Activated CD4-positive, alpha-beta T cell treated with anti-CD3 and anti-CD28 coated beads for 36 hours (primary cell): ENCODE measurements at regions not wholly inside any gene's neighbourhood (a gene's known extent, or its start where the extent isn't known, plus 50 kb on each side); places are given as distances from the start of the nearest gene placed in this dataset.
A peak's percentile ranks its signal among the peaks of the same experiment; 100 is the strongest.

Source experiments
- ATAC-seq: fragments of 200-7000 bp; cut with Tn5 transposase; one replicate; pipeline ENCODE4 v1.10.0; 2021; ENCODE audit warnings: mild to moderate bottlenecking, moderate library complexity
- CTCF ChIA-PET: fragments of 350-600 bp; sonication (Branson Sonifier 250); formaldehyde crosslinking; loops from one replicate; lab custom pipeline; 2021; ENCODE audit warnings: antibody characterized with exemption; lab: Charles Lee
- POLR2A ChIA-PET: fragments of 350-600 bp; sonication (Branson Sonifier 250); formaldehyde crosslinking; loops from one replicate; lab custom pipeline; 2021; ENCODE audit warnings: antibody characterized with exemption, inconsistent platforms; lab: Charles Lee
- DNase-seq: peaks from one replicate; pipeline ENCODE4 v3.0.0-alpha.2; 2020
- H3K27ac Mint-ChIP-seq: one replicate; pipeline ENCODE4 v1.8.0; 2021; ENCODE audit warnings: mixed read lengths
- H3K27me3 Mint-ChIP-seq: one replicate; pipeline ENCODE4 v1.8.0; 2021; ENCODE audit warnings: mixed read lengths
- H3K36me3 Mint-ChIP-seq: one replicate; pipeline ENCODE4 v1.8.0; 2021; ENCODE audit warnings: low read depth, mixed read lengths
- H3K4me1 Mint-ChIP-seq: one replicate; pipeline ENCODE4 v1.8.0; 2021; ENCODE audit warnings: mixed read lengths
- H3K4me3 Mint-ChIP-seq: one replicate; pipeline ENCODE4 v1.8.0; 2021; ENCODE audit warnings: mild to moderate bottlenecking, moderate library complexity, mixed read lengths
- H3K9me3 Mint-ChIP-seq: one replicate; pipeline ENCODE4 v1.8.0; 2021; ENCODE audit warnings: low read depth, mixed read lengths
- intact Hi-C, 2 experiments: fragments of 100-400 bp; cut with DNase I in 1 of 2; cut with micrococcal nuclease in 1 of 2; formaldehyde crosslinking; loops; one replicate each; pipeline versions ENCODE4 v1.14.2 to v1.15.1; 2022 to 2024; cut with DNase I, micrococcal nuclease

GRCh38 chr3:68210635-68211034, 556.2 kb upstream of the SUCLG2 start:
- Mint-ChIP-seq H3K27me3 (no peaks in the 10 kb centered on the region), H3K4me1 (no peaks in the 10 kb centered on the region), H3K27ac (no peak overlapping the region), H3K4me3 (no peak overlapping the region), H3K9me3 (no peaks in the 10 kb centered on the region), H3K36me3 (no peaks in the 10 kb centered on the region)
- intact Hi-C loops: no loop called here
- DNase-seq (no peak), ATAC-seq (no peak)
- POLR2A ChIA-PET: no interaction called here
- CTCF ChIA-PET: no interaction called here

GRCh38 chr3:68207327-68207726, 552.9 kb upstream of the SUCLG2 start:
- DNase-seq (no peak), ATAC-seq (peak; percentile 26)
- intact Hi-C loops: no loop called here
- H3K9me3 Mint-ChIP-seq: peaks cover 11% of the 10 kb centered on the region
- POLR2A ChIA-PET: no interaction called here
- no peak overlapping the region for H3K27ac Mint-ChIP-seq
- H3K27me3 Mint-ChIP-seq: no peaks in the 10 kb centered on the region
- no peaks in the 10 kb centered on the region for H3K4me1 Mint-ChIP-seq
- H3K4me3 Mint-ChIP-seq: no peak overlapping the region
- CTCF ChIA-PET: no interaction called here
- peaks cover 8% of the 10 kb centered on the region for H3K36me3 Mint-ChIP-seq

- Mint-ChIP-seq H3K27me3 (no peaks in the 10 kb centered on the region), H3K4me3 (no peak overlapping the region), H3K9me3 (peaks cover 11% of the 10 kb centered on the region), H3K36me3 (peaks cover 8% of the 10 kb centered on the region), H3K27ac (no peak overlapping the region), H3K4me1 (no peaks in the 10 kb centered on the region)
- intact Hi-C loops: no loop called here
- POLR2A ChIA-PET: no interaction called here
- DNase-seq (no peak), ATAC-seq (peak; percentile 44)
- CTCF ChIA-PET: no interaction called here
Measured at GRCh38 chr3:68206524-68207117, 552.2 kb upstream of the SUCLG2 start.

GRCh38 chr3:68186733-68187132, 532.3 kb upstream of the SUCLG2 start:
- no peak overlapping the region for H3K4me3 Mint-ChIP-seq
- no peaks in the 10 kb centered on the region for H3K4me1 Mint-ChIP-seq
- DNase-seq (no peak), ATAC-seq (no peak)
- no peaks in the 10 kb centered on the region for H3K36me3 Mint-ChIP-seq
- H3K27me3 Mint-ChIP-seq: no peaks in the 10 kb centered on the region
- POLR2A ChIA-PET: no interaction called here
- CTCF ChIA-PET: no interaction called here
- intact Hi-C loops: no loop called here
- no peak overlapping the region for H3K27ac Mint-ChIP-seq
- H3K9me3 Mint-ChIP-seq: peaks cover 3% of the 10 kb centered on the region

- DNase-seq: no peak
- ATAC-seq: no peak
- no peaks in the 10 kb centered on the region for H3K27me3 Mint-ChIP-seq
- ChIA-PET POLR2A (no interaction called here), CTCF (interaction anchor here (0.7 kb wide), 2 partner anchors 11 to 13 kb away, joined by 4 read pairs; no protein-coding TSS in a partner anchor)
- intact Hi-C loops: no loop called here
- H3K27ac Mint-ChIP-seq: no peak overlapping the region
- no peaks in the 10 kb centered on the region for H3K4me1 Mint-ChIP-seq
- H3K36me3 Mint-ChIP-seq: peaks cover 13% of the 10 kb centered on the region
- H3K9me3 Mint-ChIP-seq: peaks cover 23% of the 10 kb centered on the region
- no peak overlapping the region for H3K4me3 Mint-ChIP-seq
Measured at GRCh38 chr3:68176600-68176999, 522.2 kb upstream of the SUCLG2 start.

GRCh38 chr3:68173012-68173634, 518.7 kb upstream of the SUCLG2 start:
- Mint-ChIP-seq H3K27ac (no peak overlapping the region), H3K27me3 (no peaks in the 10 kb centered on the region), H3K36me3 (peaks cover 15% of the 10 kb centered on the region), H3K4me1 (no peaks in the 10 kb centered on the region), H3K9me3 (peaks cover 42% of the 10 kb centered on the region), H3K4me3 (no peak overlapping the region)
- CTCF ChIA-PET: no interaction called here
- POLR2A ChIA-PET: no interaction called here
- intact Hi-C loops: no loop called here
- DNase-seq (no peak), ATAC-seq (no peak)

GRCh38 chr3:68172039-68172438, 517.6 kb upstream of the SUCLG2 start:
- no peak overlapping the region for H3K27ac Mint-ChIP-seq
- ATAC-seq (no peak), DNase-seq (no peak)
- H3K27me3 Mint-ChIP-seq: no peaks in the 10 kb centered on the region
- peaks cover 15% of the 10 kb centered on the region for H3K36me3 Mint-ChIP-seq
- intact Hi-C loops: no loop called here
- H3K4me3 Mint-ChIP-seq: no peak overlapping the region
- ChIA-PET CTCF (no interaction called here), POLR2A (no interaction called here)
- H3K4me1 Mint-ChIP-seq: no peaks in the 10 kb centered on the region
- H3K9me3 Mint-ChIP-seq: peaks cover 42% of the 10 kb centered on the region

- Mint-ChIP-seq H3K4me3 (no peak overlapping the region), H3K4me1 (no peaks in the 10 kb centered on the region), H3K27me3 (no peaks in the 10 kb centered on the region), H3K36me3 (no peaks in the 10 kb centered on the region), H3K27ac (no peak overlapping the region), H3K9me3 (peaks cover under 1% of the 10 kb centered on the region)
- ATAC-seq: no peak
- POLR2A ChIA-PET: no interaction called here
- CTCF ChIA-PET: interaction anchor here (0.8 kb wide), 1 partner anchor 26 kb away, joined by 3 read pairs; no protein-coding TSS in a partner anchor
- DNase-seq: no peak
- intact Hi-C loops: no loop called here
Measured at GRCh38 chr3:68163968-68164367, 509.6 kb upstream of the SUCLG2 start.

- CTCF ChIA-PET: no interaction called here
- DNase-seq: no peak
- Mint-ChIP-seq H3K36me3 (no peaks in the 10 kb centered on the region), H3K27ac (no peak overlapping the region), H3K4me1 (no peaks in the 10 kb centered on the region), H3K4me3 (no peak overlapping the region), H3K9me3 (no peaks in the 10 kb centered on the region), H3K27me3 (no peaks in the 10 kb centered on the region)
- POLR2A ChIA-PET: no interaction called here
- intact Hi-C loops: no loop called here
- no peak for ATAC-seq
Measured at GRCh38 chr3:68163062-68163461, 508.6 kb upstream of the SUCLG2 start.

- CTCF ChIA-PET: no interaction called here
- intact Hi-C loops: no loop called here
- no peaks in the 10 kb centered on the region for H3K27me3 Mint-ChIP-seq
- no peaks in the 10 kb centered on the region for H3K4me1 Mint-ChIP-seq
- ATAC-seq (no peak), DNase-seq (no peak)
- POLR2A ChIA-PET: no interaction called here
- H3K4me3 Mint-ChIP-seq: no peak overlapping the region
- no peak overlapping the region for H3K27ac Mint-ChIP-seq
- no peaks in the 10 kb centered on the region for H3K9me3 Mint-ChIP-seq
- no peaks in the 10 kb centered on the region for H3K36me3 Mint-ChIP-seq
Measured at GRCh38 chr3:68162644-68163043, 508.2 kb upstream of the SUCLG2 start.

GRCh38 chr3:68151359-68151758, 496.9 kb upstream of the SUCLG2 start:
- intact Hi-C loops: no loop called here
- Mint-ChIP-seq H3K4me1 (no peaks in the 10 kb centered on the region), H3K36me3 (no peaks in the 10 kb centered on the region), H3K4me3 (no peak overlapping the region), H3K27ac (no peak overlapping the region), H3K27me3 (no peaks in the 10 kb centered on the region), H3K9me3 (no peaks in the 10 kb centered on the region)
- ATAC-seq (no peak), DNase-seq (no peak)
- ChIA-PET POLR2A (no interaction called here), CTCF (no interaction called here)

- Mint-ChIP-seq H3K9me3 (no peaks in the 10 kb centered on the region), H3K4me1 (no peaks in the 10 kb centered on the region), H3K27ac (no peak overlapping the region), H3K36me3 (no peaks in the 10 kb centered on the region), H3K4me3 (no peak overlapping the region), H3K27me3 (no peaks in the 10 kb centered on the region)
- CTCF ChIA-PET: no interaction called here
- POLR2A ChIA-PET: no interaction called here
- DNase-seq: no peak
- no peak for ATAC-seq
- intact Hi-C loops: no loop called here
Measured at GRCh38 chr3:68148447-68148846, 494.0 kb upstream of the SUCLG2 start.
